ENCODE measurements at regions not wholly inside any gene's neighbourhood (a gene's known extent, or its start where the extent isn't known, plus 50 kb on each side); places are given as distances from the start of the nearest gene placed in this dataset.
"Not testable (repeated sequence)": the region's sequence is repeated elsewhere in the genome, so short reads cannot be mapped to it uniquely, and the experiment has no call there.

- no peak for DNase-seq (ENCODE audit: low read depth, low spot score)
- in situ Hi-C loops (cut with HindIII; ENCODE audit: low pct_unique_long_range_greater_than_20kb, low sequenced_read_pairs): no loop called here
Observed at GRCh38 chr4:73348185-73348584, 55.9 kb upstream of the ALB start.

- in situ Hi-C loops (cut with HindIII; ENCODE audit: low pct_unique_long_range_greater_than_20kb, low sequenced_read_pairs): no loop called here
- no peak for DNase-seq (ENCODE audit: low read depth, low spot score)
Observed at GRCh38 chr4:73347497-73347896, 56.6 kb upstream of the ALB start.

- no peak for DNase-seq (ENCODE audit: low read depth, low spot score)
- in situ Hi-C loops (cut with HindIII; ENCODE audit: low pct_unique_long_range_greater_than_20kb, low sequenced_read_pairs): no loop called here
Observed at GRCh38 chr4:73345399-73345975, 58.6 kb upstream of the ALB start.

GRCh38 chr4:73344106-73344505 lies 60.0 kb upstream of the ALB start:
- DNase-seq (ENCODE audit: low read depth, low spot score): no peak
- in situ Hi-C loops (cut with HindIII; ENCODE audit: low pct_unique_long_range_greater_than_20kb, low sequenced_read_pairs): no loop called here

- in situ Hi-C loops (cut with HindIII; ENCODE audit: low pct_unique_long_range_greater_than_20kb, low sequenced_read_pairs): no loop called here
- DNase-seq (ENCODE audit: low read depth, low spot score): no peak
Observed at GRCh38 chr4:73343432-73343831, 60.7 kb upstream of the ALB start.

- in situ Hi-C loops (cut with HindIII; ENCODE audit: low pct_unique_long_range_greater_than_20kb, low sequenced_read_pairs): no loop called here
- peak; percentile 73 for DNase-seq (ENCODE audit: low read depth, low spot score)
Observed at GRCh38 chr4:73341454-73341853, 62.6 kb upstream of the ALB start.

GRCh38 chr4:73340917-73341316 lies 63.2 kb upstream of the ALB start:
- in situ Hi-C loops (cut with HindIII; ENCODE audit: low pct_unique_long_range_greater_than_20kb, low sequenced_read_pairs): no loop called here
- no peak for DNase-seq (ENCODE audit: low read depth, low spot score)

- in situ Hi-C loops (cut with HindIII; ENCODE audit: low pct_unique_long_range_greater_than_20kb, low sequenced_read_pairs): no loop called here
- no peak for DNase-seq (ENCODE audit: low read depth, low spot score)
Observed at GRCh38 chr4:73335679-73336078, 68.4 kb upstream of the ALB start.

GRCh38 chr4:73332012-73332411 lies 72.1 kb upstream of the ALB start:
- in situ Hi-C loops (cut with HindIII; ENCODE audit: low pct_unique_long_range_greater_than_20kb, low sequenced_read_pairs): not testable (repeated sequence)

GRCh38 chr4:73329300-73329699 lies 70.7 kb upstream of the ANKRD17 start:
- in situ Hi-C loops (cut with HindIII; ENCODE audit: low pct_unique_long_range_greater_than_20kb, low sequenced_read_pairs): no loop called here
- DNase-seq (ENCODE audit: low read depth, low spot score): no peak

More at GRCh38 chr4:73332012-73332411, 72.1 kb upstream of the ALB start:
- not testable (repeated sequence) for DNase-seq (ENCODE audit: low read depth, low spot score)

- not testable (repeated sequence) for DNase-seq (ENCODE audit: low read depth, low spot score)
Observed at GRCh38 chr4:73325776-73326175, 67.2 kb upstream of the ANKRD17 start.

GRCh38 chr4:73317092-73317491 lies 58.5 kb upstream of the ANKRD17 start:
- in situ Hi-C loops (cut with HindIII; ENCODE audit: low pct_unique_long_range_greater_than_20kb, low sequenced_read_pairs): no loop called here
- no peak for DNase-seq (ENCODE audit: low read depth, low spot score)

More at GRCh38 chr4:73325776-73326175, 67.2 kb upstream of the ANKRD17 start:
- in situ Hi-C loops (cut with HindIII; ENCODE audit: low pct_unique_long_range_greater_than_20kb, low sequenced_read_pairs): not testable (repeated sequence)

GRCh38 chr4:73315091-73315490 lies 56.5 kb upstream of the ANKRD17 start:
- in situ Hi-C loops (cut with HindIII; ENCODE audit: low pct_unique_long_range_greater_than_20kb, low sequenced_read_pairs): no loop called here
- no peak for DNase-seq (ENCODE audit: low read depth, low spot score)

- DNase-seq (ENCODE audit: low read depth, low spot score): no peak
- in situ Hi-C loops (cut with HindIII; ENCODE audit: low pct_unique_long_range_greater_than_20kb, low sequenced_read_pairs): no loop called here
Observed at GRCh38 chr4:73312967-73313366, 54.4 kb upstream of the ANKRD17 start.

- in situ Hi-C loops (cut with HindIII; ENCODE audit: low pct_unique_long_range_greater_than_20kb, low sequenced_read_pairs): no loop called here
- DNase-seq (ENCODE audit: low read depth, low spot score): peak; percentile 28
Observed at GRCh38 chr4:73311428-73311827, 52.8 kb upstream of the ANKRD17 start.

- no peak for DNase-seq (ENCODE audit: low read depth, low spot score)
- in situ Hi-C loops (cut with HindIII; ENCODE audit: low pct_unique_long_range_greater_than_20kb, low sequenced_read_pairs): no loop called here
Observed at GRCh38 chr4:73309211-73309610, 50.6 kb upstream of the ANKRD17 start.

Data from SK-MEL-5 (cell line).